PFSK-1 (cell line): ENCODE measurements at regions not wholly inside any gene's neighbourhood (a gene's known extent, or its start where the extent isn't known, plus 50 kb on each side); places are given as distances from the start of the nearest gene placed in this dataset.

Experiments
- FOXP2 ChIP-seq: optimal IDR thresholded peaks from 2 replicates; pipeline ENCODE3; 2011; ENCODE audit warnings: borderline replicate concordance, control low read depth, inconsistent platforms; ENCODE audit not compliant: insufficient read depth; ENCODE audit errors: extremely low read length, extremely low read depth
- POLR2AphosphoS5 ChIP-seq: IDR thresholded peaks from 2 replicates; pipeline ENCODE4 v1.6.1; 2012; ENCODE audit warnings: low read depth, mild to moderate bottlenecking, control low read depth, low read length, moderate library complexity
- SIN3A ChIP-seq: IDR thresholded peaks from 2 replicates; pipeline ENCODE4 v1.6.1; 2012; ENCODE audit warnings: mild to moderate bottlenecking, low read length, moderate library complexity, borderline replicate concordance; ENCODE audit not compliant: insufficient read depth
- TAF1 ChIP-seq: IDR thresholded peaks from 2 replicates; pipeline ENCODE4 v1.6.1; 2012; ENCODE audit warnings: low read length, control low read depth, borderline replicate concordance; ENCODE audit not compliant: insufficient read depth
- TF ChIP-seq, protein P1 (sequence below), 2 experiments: IDR thresholded peaks; 2 replicates each; pipeline versions ENCODE4 v1.6.1 to v1.8.0; 2011 to 2012; ENCODE audit warnings: low read depth in 2 of 2, low read length in 2 of 2, control low read depth in 1 of 2, inconsistent platforms in 1 of 2, mild to moderate bottlenecking in 1 of 2, moderate library complexity in 1 of 2; ENCODE audit not compliant: insufficient read depth in 1 of 2

DNA sequence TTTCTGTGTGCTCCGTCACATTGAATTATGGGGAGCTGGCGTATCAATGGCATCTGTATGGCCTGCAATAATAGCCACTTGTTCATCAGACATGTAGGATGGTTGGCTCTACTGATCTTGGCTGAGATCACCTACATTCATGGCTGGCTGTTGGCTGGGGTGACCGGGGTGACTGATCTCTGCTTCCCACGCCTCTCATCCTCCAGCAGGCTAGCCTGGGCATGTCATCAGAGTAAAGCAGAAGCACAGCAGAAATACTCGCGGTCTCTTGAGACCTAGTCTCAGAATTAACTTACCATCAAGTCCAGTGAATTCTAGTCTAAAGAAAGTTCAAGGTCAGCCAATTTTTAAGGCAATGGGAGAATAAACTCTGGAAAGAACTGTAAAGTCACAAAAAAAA is 257.7 kb upstream of the GLI3 start:
- TF ChIP-seq, protein P1, sequence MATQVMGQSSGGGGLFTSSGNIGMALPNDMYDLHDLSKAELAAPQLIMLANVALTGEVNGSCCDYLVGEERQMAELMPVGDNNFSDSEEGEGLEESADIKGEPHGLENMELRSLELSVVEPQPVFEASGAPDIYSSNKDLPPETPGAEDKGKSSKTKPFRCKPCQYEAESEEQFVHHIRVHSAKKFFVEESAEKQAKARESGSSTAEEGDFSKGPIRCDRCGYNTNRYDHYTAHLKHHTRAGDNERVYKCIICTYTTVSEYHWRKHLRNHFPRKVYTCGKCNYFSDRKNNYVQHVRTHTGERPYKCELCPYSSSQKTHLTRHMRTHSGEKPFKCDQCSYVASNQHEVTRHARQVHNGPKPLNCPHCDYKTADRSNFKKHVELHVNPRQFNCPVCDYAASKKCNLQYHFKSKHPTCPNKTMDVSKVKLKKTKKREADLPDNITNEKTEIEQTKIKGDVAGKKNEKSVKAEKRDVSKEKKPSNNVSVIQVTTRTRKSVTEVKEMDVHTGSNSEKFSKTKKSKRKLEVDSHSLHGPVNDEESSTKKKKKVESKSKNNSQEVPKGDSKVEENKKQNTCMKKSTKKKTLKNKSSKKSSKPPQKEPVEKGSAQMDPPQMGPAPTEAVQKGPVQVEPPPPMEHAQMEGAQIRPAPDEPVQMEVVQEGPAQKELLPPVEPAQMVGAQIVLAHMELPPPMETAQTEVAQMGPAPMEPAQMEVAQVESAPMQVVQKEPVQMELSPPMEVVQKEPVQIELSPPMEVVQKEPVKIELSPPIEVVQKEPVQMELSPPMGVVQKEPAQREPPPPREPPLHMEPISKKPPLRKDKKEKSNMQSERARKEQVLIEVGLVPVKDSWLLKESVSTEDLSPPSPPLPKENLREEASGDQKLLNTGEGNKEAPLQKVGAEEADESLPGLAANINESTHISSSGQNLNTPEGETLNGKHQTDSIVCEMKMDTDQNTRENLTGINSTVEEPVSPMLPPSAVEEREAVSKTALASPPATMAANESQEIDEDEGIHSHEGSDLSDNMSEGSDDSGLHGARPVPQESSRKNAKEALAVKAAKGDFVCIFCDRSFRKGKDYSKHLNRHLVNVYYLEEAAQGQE (IDR thresholded peaks at IDR 0.05; ENCODE audit: insufficient read depth in 1 of 2, low read depth in 2 of 2, low read length in 2 of 2): no peak
- TF ChIP-seq POLR2AphosphoS5 (no peak), TAF1 (no peak), SIN3A (no peak), FOXP2 (no peak)
